GM19238 (cell line): ENCODE measurements at regions not wholly inside any gene's neighbourhood (a gene's known extent, or its start where the extent isn't known, plus 50 kb on each side); places are given as distances from the start of the nearest gene placed in this dataset.

Source experiments
- DNase-seq: peaks from one replicate; pipeline ENCODE4 v3.0.0; 2011; ENCODE audit warnings: low spot score; ENCODE audit not compliant: insufficient read length

- no peak for DNase-seq
Observed at GRCh38 chr9:105062222-105062855, 134.4 kb upstream of the ABCA1 start.

DNA sequence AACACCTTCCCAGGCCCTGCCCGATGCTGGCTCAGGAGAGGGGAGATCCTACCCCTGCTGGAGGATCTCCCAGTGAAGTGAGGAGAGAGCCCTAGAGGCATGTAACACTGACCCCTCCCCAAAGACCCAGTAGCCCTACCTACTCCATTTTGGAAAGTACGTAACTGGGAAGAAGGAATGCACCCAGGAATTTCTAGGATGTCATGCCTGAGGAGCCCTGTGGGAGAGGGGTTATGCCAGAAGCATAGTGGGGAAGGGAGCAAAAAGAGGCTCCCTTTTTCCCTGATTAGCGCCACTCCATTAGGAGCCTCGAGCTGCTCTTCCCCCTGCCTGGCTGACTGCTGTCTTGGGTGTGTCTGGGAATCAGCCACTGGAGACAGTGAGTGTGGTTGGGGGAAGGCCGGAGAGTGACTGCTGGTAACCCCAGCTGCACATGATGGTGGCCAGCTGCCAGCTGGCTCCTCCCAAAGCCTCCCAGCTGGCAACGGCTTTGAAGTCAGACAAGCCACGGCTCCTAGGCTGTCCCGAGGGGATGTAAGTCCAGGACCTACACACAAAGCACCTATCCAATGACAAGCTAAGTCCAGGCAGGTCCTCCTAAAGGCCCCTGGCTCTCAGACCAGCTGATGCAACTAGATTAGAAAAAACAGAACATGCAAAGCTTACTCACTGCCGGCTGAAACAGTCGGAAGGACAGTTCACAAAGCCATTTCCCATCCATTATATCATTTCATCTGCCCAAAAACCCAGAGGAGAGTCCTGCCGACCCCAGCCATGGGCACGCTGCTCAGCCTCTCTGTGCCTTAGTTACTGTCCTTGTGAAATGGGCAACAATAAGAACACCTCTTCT lies 136.5 kb upstream of the ABCA1 start:
- no peak for DNase-seq

DNA sequence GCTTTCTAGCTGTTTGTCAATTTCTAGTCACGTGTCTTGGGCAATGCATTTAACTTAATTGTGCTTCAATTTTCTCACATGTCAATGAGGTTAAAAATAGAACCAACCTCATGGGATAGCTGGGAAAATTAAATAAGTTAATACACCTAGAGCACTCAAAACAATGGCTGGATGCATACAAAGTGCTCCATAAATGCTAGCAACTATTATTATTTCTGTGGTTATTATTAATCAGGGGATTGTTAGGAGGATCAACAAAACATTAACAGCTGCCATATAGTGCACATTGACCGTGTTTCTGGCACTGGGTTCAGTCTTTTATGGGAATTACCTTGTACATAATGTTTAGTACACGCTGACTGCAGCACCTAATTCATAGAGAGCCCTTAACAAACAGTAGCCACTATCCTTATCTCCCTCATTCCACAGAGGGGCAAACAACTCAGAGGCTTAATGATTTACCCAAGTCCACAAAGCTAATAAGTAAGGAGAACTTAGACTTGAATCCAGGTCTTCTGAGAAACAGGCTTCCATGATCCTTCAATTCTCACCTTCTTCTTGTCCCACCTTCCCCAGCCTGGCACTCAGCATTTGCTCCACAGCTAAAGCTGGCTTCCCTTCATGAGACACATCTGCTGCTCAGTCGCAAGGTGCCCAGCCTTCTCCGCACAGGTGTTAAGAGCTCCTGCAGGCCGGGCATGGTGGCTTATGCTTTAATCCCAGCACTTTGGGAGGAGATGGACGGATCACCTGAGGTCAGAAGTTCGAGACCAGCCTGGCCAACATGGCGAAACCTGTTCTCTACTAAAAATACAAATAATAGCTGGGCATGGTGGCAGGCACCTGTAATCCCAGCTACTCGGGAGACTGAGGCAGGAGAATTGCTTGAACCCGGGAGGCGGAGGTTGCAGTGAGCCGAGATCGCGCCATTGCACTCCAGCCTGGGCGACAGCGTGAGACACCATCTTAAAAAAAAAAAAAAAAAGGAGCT lies 137.4 kb upstream of the ABCA1 start:
- DNase-seq: no peak

GRCh38 chr9:105066275-105066865 lies 138.4 kb upstream of the ABCA1 start:
- no peak for DNase-seq

DNA sequence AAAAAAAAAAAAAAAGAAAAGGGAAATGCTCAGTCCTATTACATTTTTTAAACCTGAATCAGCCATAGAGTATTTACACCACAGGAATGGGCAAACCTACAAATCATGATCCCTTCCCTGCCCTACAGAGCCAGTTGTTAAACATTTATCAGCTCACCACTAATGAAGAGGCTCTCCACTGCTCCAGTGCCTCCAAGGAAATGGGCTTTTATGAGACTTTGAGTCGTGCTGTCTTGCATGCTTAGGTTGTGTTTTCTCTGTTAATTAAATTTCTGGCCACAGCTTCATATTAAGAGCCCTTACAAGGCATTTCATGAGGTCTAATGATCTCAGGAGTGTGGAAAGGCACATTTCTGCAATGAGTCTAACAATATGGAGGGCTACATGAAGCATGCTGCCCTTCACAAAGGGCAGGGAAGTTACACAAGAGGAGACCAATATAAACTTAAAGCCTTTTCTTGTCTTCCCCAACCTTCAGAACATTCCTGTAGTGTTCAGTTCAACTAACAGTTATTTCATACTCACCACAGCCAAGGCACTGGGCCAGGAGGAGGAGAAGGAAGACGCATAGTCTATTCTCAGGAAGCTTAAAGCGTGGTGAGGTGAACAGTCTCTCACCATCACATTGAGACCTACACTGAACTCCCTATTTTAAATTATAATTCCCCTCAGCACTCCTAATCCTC lies 140.1 kb upstream of the ABCA1 start:
- DNase-seq: no peak

- DNase-seq: no peak
Observed at GRCh38 chr9:105069285-105069684, 141.3 kb upstream of the ABCA1 start.

DNA sequence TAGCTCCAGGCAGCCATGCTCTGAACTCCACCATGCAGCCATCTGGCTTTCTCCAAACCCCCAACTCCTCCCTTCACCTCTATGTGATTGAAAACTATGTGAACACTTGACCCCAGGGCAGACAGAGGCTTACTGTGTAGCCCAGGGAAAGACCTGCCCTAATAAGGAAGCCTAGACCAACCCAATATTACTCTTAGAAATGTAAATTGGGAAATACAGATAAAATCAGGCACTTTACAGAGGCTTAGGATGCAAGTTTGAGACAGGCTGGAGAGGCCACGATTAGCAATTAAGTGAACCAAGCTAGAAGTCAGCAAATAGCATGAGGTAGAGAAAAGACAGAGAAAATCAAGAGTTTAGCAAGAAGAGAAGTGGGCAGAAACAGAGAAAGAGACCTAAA lies 141.7 kb upstream of the ABCA1 start:
- no peak for DNase-seq

GRCh38 chr9:105070176-105070575 lies 142.2 kb upstream of the ABCA1 start:
- DNase-seq: no peak

DNA sequence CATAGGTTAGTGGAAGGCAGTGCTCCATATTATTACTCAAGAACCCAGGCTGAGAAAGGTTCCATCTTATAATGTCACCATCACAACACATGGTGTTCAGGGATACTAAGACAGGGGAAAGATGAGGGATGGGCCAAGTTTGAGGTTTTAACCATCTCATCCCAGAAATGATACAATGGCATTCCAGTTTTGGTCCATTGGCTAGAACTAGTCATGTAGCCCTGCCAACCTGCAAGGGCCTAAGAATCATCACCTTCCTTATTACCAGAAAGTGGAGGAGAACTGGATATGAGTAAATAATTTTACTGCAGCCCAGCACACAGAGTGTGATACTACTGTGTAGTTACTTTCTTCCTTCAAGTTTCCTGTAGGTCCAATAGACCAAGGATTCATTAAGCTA lies 144.5 kb upstream of the ABCA1 start:
- DNase-seq: no peak

DNA sequence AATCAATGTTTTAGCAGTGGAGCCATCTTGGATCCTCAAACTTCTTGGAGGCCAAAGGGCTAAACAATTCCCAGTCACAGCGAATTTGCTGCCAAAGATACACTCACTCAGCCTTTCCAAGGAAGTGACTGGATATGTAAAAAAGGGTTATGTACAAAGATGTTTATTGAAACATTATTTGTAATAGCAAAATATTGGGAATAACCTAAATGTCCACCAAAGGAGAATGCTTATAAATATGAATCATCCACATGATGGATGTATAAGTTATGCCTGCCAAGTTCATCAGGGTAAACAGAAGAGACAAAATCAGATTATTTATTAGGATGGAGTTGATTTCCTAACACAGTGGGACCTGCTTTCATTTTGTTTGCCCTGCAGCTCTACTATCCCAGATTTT lies 145.2 kb upstream of the ABCA1 start:
- no peak for DNase-seq

DNA sequence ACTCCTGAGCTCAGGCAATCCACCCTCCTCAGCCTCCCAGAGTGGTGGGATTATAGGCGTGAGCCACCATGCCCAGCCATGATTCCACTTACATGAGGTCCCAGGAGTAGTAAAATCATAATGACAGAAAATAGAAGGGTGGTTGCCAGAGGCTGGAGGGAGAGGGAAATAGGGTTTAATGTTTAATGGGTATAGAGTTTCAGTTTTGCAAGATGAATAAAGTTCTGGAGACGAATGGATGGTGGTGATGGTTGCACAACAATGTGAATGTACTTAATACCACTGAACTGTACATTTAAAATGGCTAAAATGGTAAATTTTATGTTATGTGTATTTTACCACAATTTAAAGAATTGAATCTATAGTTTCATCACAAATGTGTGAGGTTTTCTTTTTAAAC lies 146.5 kb upstream of the ABCA1 start:
- no peak for DNase-seq

- DNase-seq: no peak
Observed at GRCh38 chr9:105076729-105077128, 148.8 kb upstream of the ABCA1 start.

- no peak for DNase-seq
Observed at GRCh38 chr9:105079457-105079856, 151.5 kb upstream of the ABCA1 start.

GRCh38 chr9:105082843-105083242 lies 154.9 kb upstream of the ABCA1 start:
- no peak for DNase-seq

- DNase-seq: no peak
Observed at GRCh38 chr9:105083256-105083655, 155.3 kb upstream of the ABCA1 start.

DNA sequence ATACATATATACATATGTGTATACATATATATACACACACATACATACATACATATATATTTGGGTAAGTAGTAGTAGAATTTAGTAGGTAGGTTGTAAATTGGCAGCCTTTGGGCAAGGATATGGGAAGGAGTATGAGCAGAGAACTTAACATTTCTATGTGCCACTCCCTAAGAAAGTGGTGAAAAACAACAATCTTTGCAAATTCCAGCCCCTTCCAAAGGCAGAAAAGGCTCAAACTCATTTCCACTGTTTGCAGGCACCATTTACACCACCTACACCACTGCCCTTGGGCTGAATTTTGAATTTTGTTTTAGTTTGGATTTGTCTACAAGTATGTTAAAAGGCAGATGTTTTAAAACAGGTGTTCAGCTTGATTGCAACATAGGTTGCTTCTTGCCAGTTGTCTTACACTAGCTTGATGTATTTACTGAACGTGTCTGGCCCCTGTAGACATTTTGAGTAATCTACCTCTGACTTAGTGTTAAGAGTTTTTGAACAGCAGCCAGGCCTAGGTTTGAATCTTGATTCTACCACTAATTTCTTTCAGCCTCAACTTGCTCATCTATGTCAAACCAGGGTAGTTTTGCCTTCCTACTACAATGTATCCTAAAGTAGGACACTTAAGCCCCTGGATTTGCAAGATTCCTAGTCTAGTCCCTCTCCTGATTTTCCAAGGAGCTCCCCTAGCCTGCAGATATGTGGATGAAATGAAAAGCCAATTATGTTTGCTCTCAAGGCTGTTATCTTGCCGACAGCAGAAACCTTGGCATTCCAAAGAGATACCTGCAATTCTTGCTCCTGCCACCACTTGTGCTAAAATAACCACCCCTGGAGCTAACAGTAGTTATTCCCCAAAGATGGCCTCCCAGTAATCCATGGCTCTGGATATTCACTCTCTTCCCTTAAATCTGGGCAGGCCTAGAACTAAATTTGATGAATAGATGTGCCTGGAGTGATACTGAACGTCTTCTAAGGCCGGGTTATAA lies 156.2 kb upstream of the SLC44A1 start:
- DNase-seq: no peak

- no peak for DNase-seq
Observed at GRCh38 chr9:105089874-105090273, 154.6 kb upstream of the SLC44A1 start.

DNA sequence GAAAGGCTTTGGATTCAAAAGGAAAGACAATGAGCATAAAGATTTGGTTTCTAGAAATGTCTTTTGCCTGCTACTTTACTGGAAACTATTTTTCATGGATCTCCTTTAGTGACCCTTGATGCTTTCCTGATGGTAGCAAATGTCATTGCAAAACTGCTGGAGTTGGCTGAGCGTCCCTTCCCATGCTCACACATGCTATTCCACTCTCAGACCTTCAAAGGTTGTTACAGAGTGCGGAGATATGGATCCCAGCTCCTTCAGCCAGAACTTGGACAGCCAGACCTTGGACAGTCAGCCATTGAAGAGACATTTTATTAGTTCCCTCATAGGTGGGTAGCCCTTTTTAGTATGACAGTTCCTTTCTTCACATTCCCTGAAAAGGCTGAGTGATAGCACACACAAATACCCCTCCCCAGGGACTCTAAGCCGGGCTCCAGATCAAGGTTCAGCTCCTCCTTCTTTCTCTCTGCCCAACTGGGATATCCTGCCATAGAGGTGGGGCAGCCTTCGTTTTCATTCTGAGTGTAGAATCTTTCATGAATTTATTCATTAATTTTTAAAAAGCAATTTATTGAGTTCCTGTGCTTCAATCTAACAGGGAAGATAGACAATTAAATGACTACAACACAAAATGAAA lies 153.3 kb upstream of the SLC44A1 start:
- DNase-seq: no peak

- DNase-seq: no peak
Observed at GRCh38 chr9:105093685-105094084, 150.8 kb upstream of the SLC44A1 start.
